SK-N-MC (cell line): ENCODE measurements at regions not wholly inside any gene's neighbourhood (a gene's known extent, or its start where the extent isn't known, plus 50 kb on each side); places are given as distances from the start of the nearest gene placed in this dataset.

Experiments
- EZH2 ChIP-seq: fragments of 200-600 bp; sonication (generic); IDR thresholded peaks from one replicate; pipeline ENCODE4 v1.6.1; 2017; ENCODE audit warnings: antibody characterized with exemption
- FOXP2 ChIP-seq: optimal IDR thresholded peaks from 2 replicates; pipeline ENCODE3; 2011; ENCODE audit warnings: mild to moderate bottlenecking, moderate library complexity; ENCODE audit not compliant: insufficient read depth; ENCODE audit errors: extremely low read length, control extremely low read depth
- POLR2AphosphoS5 ChIP-seq: IDR thresholded peaks from 2 replicates; pipeline ENCODE4 v1.6.1; 2012; ENCODE audit warnings: mild to moderate bottlenecking, low read depth, low read length, borderline replicate concordance

DNA sequence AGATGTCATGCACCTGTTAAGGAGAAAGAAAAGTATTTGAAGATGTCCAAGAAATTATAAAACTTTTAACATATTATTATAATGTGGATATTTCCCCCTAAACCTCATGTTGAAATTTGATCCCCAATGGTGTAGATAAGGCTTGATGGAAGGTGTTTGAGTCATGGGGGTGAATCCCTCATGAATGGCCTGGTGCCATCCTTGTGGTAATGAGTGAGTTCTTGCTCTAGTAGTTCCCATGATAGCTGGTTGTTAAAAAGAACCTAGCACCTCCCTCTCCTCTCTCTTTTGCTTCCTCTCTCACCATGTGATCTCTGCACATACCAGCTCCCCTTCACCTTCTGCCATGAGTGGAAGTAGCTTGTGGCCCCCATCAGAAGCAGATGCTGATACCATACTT lies 176.6 kb upstream of the NR3C2 start:
- TF ChIP-seq POLR2AphosphoS5 (no peak), EZH2 (no peak), FOXP2 (no peak)
